Liver (tissue), 8 donors: ENCODE measurements at regions not wholly inside any gene's neighbourhood (a gene's known extent, or its start where the extent isn't known, plus 50 kb on each side); places are given as distances from the start of the nearest gene placed in this dataset.

Experiments used
- DNase-seq: peaks from one replicate; pipeline ENCODE4 v3.0.0-alpha.2; 2017; ENCODE audit warnings: low spot score
- H3K27ac ChIP-seq, 2 donors: one replicate each; pipeline ENCODE4 v1.7.0; 2013; ENCODE audit warnings: inconsistent platforms in 2 of 2, low read length in 2 of 2, control low read depth in 1 of 2, low read depth in 1 of 2, mild to moderate bottlenecking in 1 of 2
- H3K27me3 ChIP-seq, 4 donors: one replicate each; pipeline versions ENCODE4 v1.6.1 to v1.7.0; 2013; ENCODE audit warnings: low read length in 3 of 4, inconsistent platforms in 1 of 4, mild to moderate bottlenecking in 1 of 4, moderate library complexity in 1 of 4; ENCODE audit not compliant: control insufficient read depth in 4 of 4, insufficient read depth in 4 of 4
- H3K36me3 ChIP-seq, 4 donors: one replicate each; pipeline versions ENCODE4 v1.6.1 to v1.7.0; 2013; ENCODE audit warnings: low read length in 3 of 4, mild to moderate bottlenecking in 3 of 4, low read depth in 1 of 4, moderate library complexity in 1 of 4; ENCODE audit not compliant: control insufficient read depth in 4 of 4, insufficient read depth in 3 of 4
- H3K4me1 ChIP-seq, 4 donors: one replicate each; pipeline versions ENCODE4 v1.6.1 to v1.7.0; 2013; ENCODE audit warnings: low read length in 3 of 4, mild to moderate bottlenecking in 3 of 4, moderate library complexity in 1 of 4; ENCODE audit not compliant: control insufficient read depth in 4 of 4, insufficient read depth in 4 of 4
- H3K4me3 ChIP-seq, 3 donors: one replicate each; pipeline versions ENCODE4 v1.6.1 to v1.7.0; 2013; ENCODE audit warnings: low read length in 3 of 3, control low read depth in 1 of 3, low read depth in 1 of 3, mild to moderate bottlenecking in 1 of 3
- H3K9ac ChIP-seq, 2 donors: one replicate each; pipeline ENCODE4 v1.7.0; 2013; ENCODE audit warnings: low read length in 2 of 2, mild to moderate bottlenecking in 2 of 2, moderate library complexity in 2 of 2, control low read depth in 1 of 2, low read depth in 1 of 2
- H3K9me3 ChIP-seq, 4 donors: one replicate each; pipeline versions ENCODE4 v1.6.1 to v1.7.0; 2013; ENCODE audit warnings: low read length in 3 of 4; ENCODE audit not compliant: control insufficient read depth in 4 of 4
- ATF3 ChIP-seq: IDR thresholded peaks from 2 replicates; pipeline ENCODE4 v1.6.1; 2016; ENCODE audit warnings: antibody characterized with exemption
- EGR1 ChIP-seq, 2 donors: IDR thresholded peaks; 2 replicates each; pipeline ENCODE4 v1.6.1; 2016 to 2018; ENCODE audit warnings: antibody characterized with exemption in 2 of 2, low read depth in 2 of 2
- FOXA1 ChIP-seq: IDR thresholded peaks from 2 replicates; pipeline ENCODE4 v1.6.1; 2016; ENCODE audit warnings: antibody characterized with exemption
- FOXA2 ChIP-seq: IDR thresholded peaks from 2 replicates; pipeline ENCODE4 v1.6.1; 2016; ENCODE audit warnings: antibody characterized with exemption
- GABPA ChIP-seq, 2 donors: IDR thresholded peaks in 1 of 2; conservative IDR thresholded peaks in 1 of 2; 2 replicates each; pipeline ENCODE4 v1.6.1; 2016; ENCODE audit warnings: antibody characterized with exemption in 2 of 2, mild to moderate bottlenecking in 1 of 2, moderate library complexity in 1 of 2
- HNF4A ChIP-seq, 2 donors: conservative IDR thresholded peaks; 2 replicates each; pipeline ENCODE4 v1.6.1; 2016; ENCODE audit warnings: antibody characterized with exemption in 2 of 2, mild to moderate bottlenecking in 2 of 2
- HNF4G ChIP-seq: IDR thresholded peaks from 2 replicates; pipeline ENCODE4 v1.6.1; 2016; ENCODE audit warnings: antibody characterized with exemption
- JUND ChIP-seq, 2 donors: IDR thresholded peaks; 2 replicates each; pipeline ENCODE4 v1.6.1; 2016; ENCODE audit warnings: antibody characterized with exemption in 2 of 2
- MAX ChIP-seq: IDR thresholded peaks from 2 replicates; pipeline ENCODE4 v1.6.1; 2016; ENCODE audit warnings: antibody characterized with exemption
- NR2F2 ChIP-seq: IDR thresholded peaks from 2 replicates; pipeline ENCODE4 v1.6.1; 2016; ENCODE audit warnings: antibody characterized with exemption
- RAD21 ChIP-seq, 2 donors: IDR thresholded peaks; 2 replicates each; pipeline ENCODE4 v1.6.1; 2016; ENCODE audit warnings: antibody characterized with exemption in 2 of 2, mild to moderate bottlenecking in 2 of 2
- REST ChIP-seq: IDR thresholded peaks from 2 replicates; pipeline ENCODE4 v1.6.1; 2016; ENCODE audit warnings: antibody characterized with exemption, mild to moderate bottlenecking
- RXRA ChIP-seq, 2 donors: IDR thresholded peaks; 2 replicates each; pipeline ENCODE4 v1.6.1; 2017 to 2018; ENCODE audit warnings: antibody characterized with exemption in 2 of 2, mild to moderate bottlenecking in 1 of 2
- SP1 ChIP-seq: IDR thresholded peaks from 2 replicates; pipeline ENCODE4 v1.6.1; 2018; ENCODE audit warnings: antibody characterized with exemption, mild to moderate bottlenecking
- TAF1 ChIP-seq: conservative IDR thresholded peaks from 2 replicates; pipeline ENCODE4 v1.6.1; 2016; ENCODE audit warnings: antibody characterized with exemption, mild to moderate bottlenecking
- YY1 ChIP-seq: IDR thresholded peaks from 2 replicates; pipeline ENCODE4 v1.6.1; 2016; ENCODE audit warnings: antibody characterized with exemption, mild to moderate bottlenecking
- ZBTB33 ChIP-seq: IDR thresholded peaks from 2 replicates; pipeline ENCODE4 v1.6.1; 2016; ENCODE audit warnings: antibody characterized with exemption
- WGBS: extraction: QIAGEN DNeasy Blood & Tissue Kit; methylation state at CpG from one replicate; pipeline ENCODE4 v1.1.7; 2013; 5-methylcytosine and 5-hydroxymethylcytosine counted together
- TF ChIP-seq, protein P1 (sequence below): fragments of 150-350 bp; IDR thresholded peaks from 2 replicates; pipeline ENCODE4 v1.5.1; 2017; ENCODE audit warnings: improper control_type of control experiment, low read depth, low read length; ENCODE audit not compliant: missing input control
- donor health status: healthy.
- donor health status: healthy.
- donor health status: healthy.
- donor health status: healthy.
- donor health status: healthy.

DNA sequence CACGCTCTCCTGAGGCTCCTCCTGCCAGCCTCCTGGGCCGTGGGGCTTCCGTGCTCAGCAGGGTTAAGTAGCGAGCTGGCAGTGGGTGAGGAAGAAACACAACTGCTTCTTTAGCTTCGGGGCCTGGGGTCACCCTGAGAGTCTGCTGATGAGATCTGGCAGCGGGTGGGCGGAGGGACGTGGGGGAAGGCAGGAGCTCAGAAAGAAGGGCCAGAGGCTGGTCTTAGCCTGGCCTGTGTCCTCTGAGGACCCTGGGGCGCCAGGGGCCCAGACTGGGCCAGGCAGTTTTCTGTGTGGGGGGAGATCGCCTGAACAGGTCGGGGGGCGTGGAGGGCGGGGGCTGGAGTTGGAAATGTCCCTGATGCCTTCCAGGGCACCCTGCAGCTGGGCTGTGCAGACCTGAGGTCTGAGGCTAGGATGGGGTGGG is 97.8 kb upstream of the GSE1 start:
- DNase-seq, result no peak
- H3K9me3 ChIP-seq, result no peaks in the 10 kb centered on the region
- H3K9ac ChIP-seq, result peak overlapping the region; percentile 40 to 74
- H3K27ac ChIP-seq, result peak overlapping the region; percentile 96 to 98
- TF ChIP-seq JUND (IDR thresholded peaks at IDR 0.05), result no peak
- TF ChIP-seq, protein P1, sequence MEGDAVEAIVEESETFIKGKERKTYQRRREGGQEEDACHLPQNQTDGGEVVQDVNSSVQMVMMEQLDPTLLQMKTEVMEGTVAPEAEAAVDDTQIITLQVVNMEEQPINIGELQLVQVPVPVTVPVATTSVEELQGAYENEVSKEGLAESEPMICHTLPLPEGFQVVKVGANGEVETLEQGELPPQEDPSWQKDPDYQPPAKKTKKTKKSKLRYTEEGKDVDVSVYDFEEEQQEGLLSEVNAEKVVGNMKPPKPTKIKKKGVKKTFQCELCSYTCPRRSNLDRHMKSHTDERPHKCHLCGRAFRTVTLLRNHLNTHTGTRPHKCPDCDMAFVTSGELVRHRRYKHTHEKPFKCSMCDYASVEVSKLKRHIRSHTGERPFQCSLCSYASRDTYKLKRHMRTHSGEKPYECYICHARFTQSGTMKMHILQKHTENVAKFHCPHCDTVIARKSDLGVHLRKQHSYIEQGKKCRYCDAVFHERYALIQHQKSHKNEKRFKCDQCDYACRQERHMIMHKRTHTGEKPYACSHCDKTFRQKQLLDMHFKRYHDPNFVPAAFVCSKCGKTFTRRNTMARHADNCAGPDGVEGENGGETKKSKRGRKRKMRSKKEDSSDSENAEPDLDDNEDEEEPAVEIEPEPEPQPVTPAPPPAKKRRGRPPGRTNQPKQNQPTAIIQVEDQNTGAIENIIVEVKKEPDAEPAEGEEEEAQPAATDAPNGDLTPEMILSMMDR, result peak; percentile 11
- WGBS, result 44% methylated on average over 13 of the region's 13 CpGs
- H3K36me3 ChIP-seq, result no peaks in the 10 kb centered on the region
- H3K4me3 ChIP-seq, result peak overlapping the region in 1 of 3 donors; percentile 42
- H3K27me3 ChIP-seq, result no peaks in the 10 kb centered on the region
- peaks cover 0 to 30% (median 14%) of the 10 kb centered on the region in 4 donors for H3K4me1 ChIP-seq

DNA sequence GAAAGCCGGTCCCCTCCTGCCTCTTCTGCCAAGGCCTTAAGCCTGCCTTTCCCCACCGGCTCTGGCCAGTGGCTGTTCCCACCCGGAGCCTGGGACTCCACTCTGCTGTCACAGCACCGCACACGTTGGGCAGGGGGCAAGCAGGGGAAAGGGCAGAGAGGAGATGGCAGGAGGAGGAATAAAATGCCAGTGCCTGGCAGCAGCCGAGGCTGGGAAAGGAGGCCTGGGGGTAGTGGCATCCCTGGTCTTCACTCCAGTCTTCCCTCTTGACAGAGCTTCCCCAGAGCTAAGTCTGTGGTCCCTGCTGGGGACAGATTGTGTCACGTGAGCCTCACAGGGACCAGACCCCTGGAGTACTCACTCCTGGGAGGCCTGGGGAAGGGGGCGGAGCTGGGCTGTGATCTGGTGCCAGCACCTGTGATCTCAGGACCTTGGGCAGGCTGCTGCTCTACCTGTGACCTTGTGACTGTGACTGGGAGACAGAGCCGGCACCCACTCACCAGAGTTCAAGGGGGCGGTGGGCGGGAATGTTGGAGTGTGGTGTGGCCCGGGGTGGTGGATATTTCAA is 97.2 kb upstream of the GSE1 start:
- peak overlapping the region in 1 of 3 donors; percentile 42 for H3K4me3 ChIP-seq
- peaks cover 0 to 32% (median 16%) of the 10 kb centered on the region in 4 donors for H3K4me1 ChIP-seq
- H3K27me3 ChIP-seq, result no peaks in the 10 kb centered on the region
- peak; percentile 80 for DNase-seq
- H3K9me3 ChIP-seq, result no peaks in the 10 kb centered on the region
- 36% methylated on average over 12 of the region's 12 CpGs for WGBS
- peak overlapping the region; percentile 10 to 40 for H3K9ac ChIP-seq
- peak overlapping the region; percentile 96 to 98 for H3K27ac ChIP-seq
- H3K36me3 ChIP-seq, result no peaks in the 10 kb centered on the region
- peak in 1 of 2 donors; percentile 80 for TF ChIP-seq JUND (IDR thresholded peaks at IDR 0.05)
- no peak for TF ChIP-seq FOXA2
- no peak for TF ChIP-seq TAF1
- TF ChIP-seq ATF3, result no peak
- peak; percentile 33 to 40 for TF ChIP-seq RAD21 (IDR thresholded peaks at IDR 0.05)
- no peak for TF ChIP-seq HNF4G
- peak; percentile 77 for TF ChIP-seq SP1
- no peak for TF ChIP-seq FOXA1
- no peak for TF ChIP-seq YY1
- peak; percentile 84 to 89 for TF ChIP-seq HNF4A (conservative IDR thresholded peaks at IDR 0.05)
- TF ChIP-seq NR2F2, result peak; percentile 49
- TF ChIP-seq MAX, result no peak
- TF ChIP-seq, protein P1, result no peak
- TF ChIP-seq EGR1 (IDR thresholded peaks at IDR 0.05; ENCODE audit: low read depth in 2 of 2), result peak in 1 of 2 donors; percentile 82
- TF ChIP-seq REST, result peak; percentile 56
- peak; percentile 85 to 95 for TF ChIP-seq RXRA (IDR thresholded peaks at IDR 0.05)
- no peak for TF ChIP-seq GABPA (IDR thresholded peaks at IDR 0.05 in 1 of 2, conservative IDR thresholded peaks at IDR 0.05 in 1 of 2)
- TF ChIP-seq ZBTB33, result peak; percentile 42
